GM21423 (cell line): ENCODE measurements at regions not wholly inside any gene's neighbourhood (a gene's known extent, or its start where the extent isn't known, plus 50 kb on each side); places are given as distances from the start of the nearest gene placed in this dataset.
"Not testable (repeated sequence)": the region's sequence is repeated elsewhere in the genome, so short reads cannot be mapped to it uniquely, and the experiment has no call there.

ENCODE experiments used
- ATAC-seq: cut with Tn5 transposase; IDR thresholded peaks from one replicate; pipeline ENCODE4 v1.9.1; 2021; ENCODE audit warnings: mild to moderate bottlenecking, moderate library complexity; ENCODE audit not compliant: unreplicated experiment

GRCh38 chr7:106747804-106748203 is 86.8 kb upstream of the CCDC71L start:
- no peak for ATAC-seq

- no peak for ATAC-seq
Measured at GRCh38 chr7:106749165-106749564, 88.2 kb upstream of the CCDC71L start.

DNA sequence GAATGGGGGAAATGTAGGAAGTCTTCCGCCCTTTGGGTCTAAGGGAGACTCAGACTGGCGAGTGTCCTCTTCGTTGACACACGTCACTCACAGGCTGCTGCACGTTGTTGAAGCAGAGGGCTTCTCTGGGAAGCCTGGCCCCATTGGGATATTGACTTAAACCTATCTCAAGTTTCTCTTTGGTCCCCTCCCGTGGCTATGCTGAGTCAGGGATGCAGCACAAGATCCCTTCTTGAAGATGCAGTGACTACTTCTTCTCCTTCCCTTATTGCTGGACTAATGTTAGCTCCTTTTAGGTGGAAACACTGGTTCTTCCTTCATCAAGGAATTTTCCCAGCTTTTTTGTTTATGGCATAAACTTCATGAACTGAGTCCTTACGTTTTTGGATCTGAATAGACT is 89.8 kb upstream of the CCDC71L start:
- no peak for ATAC-seq

GRCh38 chr7:106752367-106752766 is 91.4 kb upstream of the CCDC71L start:
- no peak for ATAC-seq

DNA sequence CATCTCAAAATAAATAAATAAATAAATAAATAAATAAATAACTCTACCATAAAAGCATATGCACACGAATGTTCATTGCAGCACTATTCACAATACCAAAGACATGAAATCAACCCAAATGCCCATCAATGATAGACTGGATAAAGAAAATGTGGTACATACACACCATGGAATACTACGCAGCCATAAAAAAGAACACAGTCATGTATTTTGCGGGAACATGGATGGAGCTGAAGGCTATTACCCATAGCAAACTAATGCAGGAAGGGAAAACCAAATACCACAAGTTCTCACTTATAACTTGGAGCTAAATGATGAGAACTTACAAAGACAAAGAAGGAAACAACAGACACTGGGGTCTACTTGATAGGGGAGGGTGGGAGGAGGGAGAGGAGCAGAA is 94.1 kb upstream of the CCDC71L start:
- ATAC-seq, result not testable (repeated sequence)

GRCh38 chr7:106755641-106756040 is 94.7 kb upstream of the CCDC71L start:
- ATAC-seq, result no peak

GRCh38 chr7:106756071-106756470 is 95.1 kb upstream of the CCDC71L start:
- ATAC-seq, result no peak

DNA sequence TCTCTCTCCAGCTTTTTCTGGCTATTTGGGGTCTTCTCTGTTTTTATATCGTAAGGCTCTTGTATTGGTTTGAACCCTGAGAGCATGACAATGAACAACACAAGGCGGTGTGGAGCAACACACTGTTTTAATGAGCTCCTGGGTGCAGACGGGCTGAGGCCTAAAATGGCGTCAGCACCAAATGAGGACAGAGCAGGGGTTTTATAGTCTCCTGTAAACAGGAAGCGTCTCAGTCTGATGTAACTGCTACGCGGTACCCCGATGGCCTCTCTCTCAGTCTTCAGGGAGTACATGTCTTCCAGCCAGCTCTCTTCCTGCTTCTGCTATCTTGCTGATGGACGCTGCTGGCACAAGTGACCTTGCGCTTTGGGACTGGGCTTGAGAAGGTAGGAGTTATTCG is 95.9 kb upstream of the CCDC71L start:
- ATAC-seq, result no peak

DNA sequence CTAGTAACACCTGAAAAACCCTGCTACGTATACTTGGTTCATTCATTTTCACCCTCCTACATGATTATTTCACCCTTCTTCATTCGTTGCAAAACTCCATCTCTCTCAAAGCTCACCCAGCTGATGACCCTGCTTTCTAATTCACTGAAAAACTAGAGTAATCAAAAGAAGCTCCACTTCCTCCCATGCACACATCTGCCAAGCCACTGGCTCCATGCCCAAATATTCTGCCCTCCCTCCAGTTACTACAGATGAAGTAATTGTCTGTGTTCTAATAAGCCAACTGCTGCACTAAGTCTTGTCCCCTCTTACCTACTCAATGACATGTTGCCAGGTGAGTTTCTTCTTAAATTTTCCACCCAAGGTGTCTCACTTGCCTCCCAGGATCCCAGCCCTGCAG is 96.9 kb upstream of the CCDC71L start:
- ATAC-seq, result no peak

- ATAC-seq, result not testable (repeated sequence)
Measured at GRCh38 chr7:106762845-106763244, 101.9 kb upstream of the CCDC71L start.

- no peak for ATAC-seq
Measured at GRCh38 chr7:106763717-106764116, 101.4 kb upstream of the PIK3CG start.

GRCh38 chr7:106765727-106766355 is 99.2 kb upstream of the PIK3CG start:
- ATAC-seq, result no peak

DNA sequence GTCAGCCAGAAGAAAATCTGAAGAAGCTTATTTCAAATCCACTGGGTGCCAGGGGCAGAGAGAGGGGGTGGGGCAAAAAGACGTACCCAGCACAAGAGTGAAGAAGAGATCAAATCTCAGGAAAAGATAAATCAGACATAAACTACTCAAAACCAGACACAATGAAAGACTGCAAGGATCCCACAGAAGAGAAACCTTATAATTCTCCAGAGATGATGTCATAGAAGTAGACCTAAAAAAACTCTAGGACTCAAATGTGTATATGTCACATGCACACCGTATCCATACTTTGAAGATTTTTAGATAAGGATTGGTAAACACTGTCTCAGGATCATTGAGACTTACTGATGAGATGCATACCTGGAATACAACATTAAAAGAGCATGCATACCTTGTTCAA is 98.5 kb upstream of the PIK3CG start:
- no peak for ATAC-seq

DNA sequence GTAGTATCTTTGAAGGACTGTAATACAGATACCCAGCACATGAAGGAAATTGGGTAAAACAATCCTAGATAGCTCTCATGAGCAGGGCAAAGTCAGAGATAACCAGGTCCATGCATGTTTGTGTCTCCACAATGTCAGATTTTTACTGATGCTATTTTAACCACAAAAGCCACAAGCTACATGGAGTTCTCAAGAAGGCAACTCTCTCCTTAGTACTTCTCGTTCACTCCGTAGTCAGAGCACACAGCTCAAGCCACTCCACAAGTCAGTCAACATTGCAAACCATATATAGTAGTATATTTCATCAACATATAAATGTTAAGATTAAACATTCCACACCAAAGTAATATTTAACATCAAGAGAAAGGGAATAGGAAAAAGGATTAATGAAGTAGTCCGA is 98.0 kb upstream of the PIK3CG start:
- ATAC-seq, result no peak

DNA sequence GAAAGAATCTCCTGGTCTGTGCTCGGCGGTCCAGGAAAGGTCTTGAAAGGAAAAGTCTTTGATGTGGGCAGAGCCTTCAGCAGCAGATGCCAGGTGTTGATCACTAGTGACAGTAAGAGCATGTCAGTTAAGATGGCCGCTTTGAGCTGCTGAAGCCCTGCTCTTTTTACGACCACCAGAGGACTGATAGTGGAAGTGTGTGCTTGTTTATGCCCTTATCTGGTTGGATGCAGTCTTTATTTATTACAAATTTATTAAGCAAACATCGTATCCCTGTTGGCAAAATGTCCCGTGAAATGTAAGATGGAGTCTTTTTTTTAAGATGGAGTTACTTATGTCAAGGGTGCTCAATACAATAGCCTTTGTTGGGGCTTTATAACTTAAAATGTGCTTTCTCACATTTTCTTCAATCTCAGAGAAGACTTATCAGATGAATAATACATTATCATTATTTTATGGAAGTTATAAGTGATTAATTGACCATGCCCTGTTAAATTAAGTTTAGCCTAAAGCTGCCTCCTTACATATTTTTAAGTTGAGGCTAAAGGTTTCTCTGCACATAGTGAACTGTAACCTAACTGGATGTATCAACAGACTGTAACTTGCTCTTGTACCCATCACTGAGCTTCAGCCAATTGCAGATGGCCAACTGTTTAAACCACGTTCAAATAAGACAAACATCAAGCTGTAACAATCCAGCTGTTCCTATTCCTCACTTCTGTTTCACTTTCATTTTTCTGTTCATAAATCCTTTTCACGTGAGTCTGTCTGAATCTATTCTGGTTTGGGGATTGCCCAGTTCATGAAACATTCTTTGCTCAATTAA is 97.4 kb upstream of the PIK3CG start:
- peak; percentile 68 for ATAC-seq

DNA sequence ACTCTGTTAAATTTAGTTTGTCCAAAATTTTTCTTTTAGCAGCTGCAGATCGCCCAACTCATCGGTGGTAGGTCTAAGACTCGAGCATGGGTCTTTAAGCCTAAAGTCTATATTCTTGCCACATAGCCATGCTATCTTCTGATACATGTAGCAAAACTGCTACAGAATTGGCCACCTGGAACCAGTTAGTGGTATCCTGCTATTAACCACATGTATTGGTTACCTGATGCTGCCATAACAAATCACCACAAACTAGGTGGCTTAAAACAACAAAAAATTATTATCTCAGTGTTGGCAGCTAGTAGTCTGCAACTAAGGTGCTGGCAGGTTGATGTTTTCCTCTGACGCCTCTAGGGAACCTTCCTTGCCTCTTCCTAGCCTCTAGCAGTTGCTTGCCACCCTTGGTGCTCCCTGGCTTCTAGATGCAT is 96.7 kb upstream of the PIK3CG start:
- ATAC-seq, result peak; percentile 75

DNA sequence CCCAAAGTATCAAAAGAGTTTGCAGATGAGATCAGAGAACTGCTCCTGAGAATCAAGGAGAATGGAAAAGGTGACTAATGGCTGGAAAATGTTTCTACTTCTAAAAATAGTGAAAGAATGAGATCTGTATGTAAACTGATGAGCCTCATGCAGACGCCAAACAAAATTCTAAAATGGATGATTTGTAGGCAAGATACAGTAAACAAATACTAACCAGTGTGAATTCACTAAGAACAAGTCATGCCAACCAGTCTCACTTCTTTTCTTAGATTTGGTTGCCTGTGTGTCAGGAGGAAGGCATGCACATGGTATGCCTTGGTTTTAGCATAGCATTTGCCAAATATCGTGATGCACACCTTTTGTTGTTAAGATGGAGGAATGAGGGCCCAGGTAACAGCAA is 94.9 kb upstream of the PIK3CG start:
- no peak for ATAC-seq

DNA sequence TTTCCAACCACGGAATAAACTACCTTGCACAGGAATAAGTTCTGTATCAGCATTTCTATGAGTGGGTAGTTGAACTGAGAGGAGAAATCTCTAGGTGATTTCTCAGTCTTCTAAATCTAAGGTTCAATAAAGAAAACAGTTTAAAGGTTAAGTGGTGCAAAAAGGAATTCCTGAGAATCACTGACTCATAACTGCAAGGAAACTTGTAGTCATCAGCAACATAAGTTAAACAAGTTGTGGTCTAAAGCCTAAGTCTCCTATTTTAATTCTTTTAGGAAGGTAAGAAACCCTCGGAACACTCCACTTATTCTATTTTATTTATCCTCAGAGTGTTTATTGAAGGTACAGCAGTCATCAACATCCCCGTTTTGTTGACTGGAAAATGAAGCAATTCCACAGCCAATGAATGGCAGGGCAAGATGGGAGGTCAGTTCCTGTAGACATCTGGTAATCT is 92.4 kb upstream of the PIK3CG start:
- ATAC-seq, result no peak

DNA sequence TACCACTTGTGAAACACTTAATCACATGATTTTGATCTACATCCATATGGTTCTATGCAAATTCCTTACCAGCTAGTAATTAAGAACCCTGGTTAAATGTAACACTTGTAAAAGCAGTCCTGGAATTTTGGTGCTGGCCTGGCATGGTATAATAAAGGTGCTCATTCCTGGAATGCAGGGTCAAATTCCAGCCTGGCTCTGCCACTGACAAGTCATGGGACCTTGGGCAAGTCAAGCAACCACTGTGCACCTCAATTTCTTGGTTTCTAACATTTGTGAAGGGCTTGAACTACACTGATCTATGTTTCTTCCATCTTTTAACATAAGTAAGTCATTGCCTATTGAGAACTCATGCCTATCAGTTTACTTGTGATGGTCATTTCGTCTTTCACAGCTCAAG is 91.9 kb upstream of the PIK3CG start:
- no peak for ATAC-seq

- no peak for ATAC-seq
Measured at GRCh38 chr7:106773721-106774120, 91.4 kb upstream of the PIK3CG start.

- no peak for ATAC-seq
Measured at GRCh38 chr7:106774213-106774767, 90.8 kb upstream of the PIK3CG start.
